IMR-90 (cell line): ENCODE measurements at regions not wholly inside any gene's neighbourhood (a gene's known extent, or its start where the extent isn't known, plus 50 kb on each side); places are given as distances from the start of the nearest gene placed in this dataset.

Experiments used
- ATAC-seq: fragments of 200-7000 bp; cut with Tn5 transposase; 2 replicates; pipeline ENCODE4 v1.9.1; 2020; ENCODE audit warnings: low read depth, mild to moderate bottlenecking, moderate library complexity
- BruUV-seq: library from RNA; stranded (reverse); fragments of 400-500 nt; replicated peaks from 2 replicates; lab custom pipeline; 2021; lab: Mats Ljungman, UMichigan
- CTCF ChIA-PET: fragments of 300-600 bp; formaldehyde crosslinking; extraction: SDS; loops from one replicate; lab custom pipeline; 2021; ENCODE audit warnings: antibody characterized with exemption; lab: Yijun Ruan, JAX
- POLR2A ChIA-PET: fragments of 300-600 bp; sonication (Branson Sonifier 250); formaldehyde crosslinking; loops from one replicate; lab custom pipeline; 2022; ENCODE audit warnings: antibody characterized with exemption; ENCODE audit not compliant: unreplicated experiment; lab: Charles Lee
- DNase-seq: peaks from one replicate; pipeline ENCODE4 v3.0.0; 2013
- H2AFZ ChIP-seq: replicated peaks from 2 replicates; pipeline ENCODE3; 2013; ENCODE audit warnings: low read length, mild to moderate bottlenecking; ENCODE audit not compliant: poor library complexity
- H2AK5ac ChIP-seq: 2 replicates; pipeline ENCODE4 v1.6.1; 2013; ENCODE audit warnings: low read depth, low read length, inconsistent platforms
- H2AK9ac ChIP-seq: replicated peaks from 2 replicates; pipeline ENCODE3; 2013; ENCODE audit warnings: mild to moderate bottlenecking, low read depth, low read length, moderate library complexity; ENCODE audit not compliant: poor library complexity
- H2BK120ac ChIP-seq: 2 replicates; pipeline ENCODE4 v1.6.1; 2013; ENCODE audit warnings: low read depth, low read length, inconsistent platforms
- H2BK15ac ChIP-seq: 3 replicates; pipeline ENCODE4 v1.6.1; 2013; ENCODE audit warnings: low read depth, low read length, inconsistent platforms
- H2BK20ac ChIP-seq: 2 replicates; pipeline ENCODE4 v1.6.1; 2013; ENCODE audit warnings: low read depth, mild to moderate bottlenecking, inconsistent platforms, low read length, moderate library complexity
- H2BK5ac ChIP-seq: 2 replicates; pipeline ENCODE4 v1.6.1; 2013; ENCODE audit warnings: mild to moderate bottlenecking, low read depth, low read length, inconsistent platforms; ENCODE audit not compliant: poor library complexity, severe bottlenecking
- H3K14ac ChIP-seq: replicated peaks from 2 replicates; pipeline ENCODE4 v1.6.1; 2013; ENCODE audit warnings: low read depth, low read length, inconsistent platforms
- H3K18ac ChIP-seq: 2 replicates; pipeline ENCODE4 v1.6.1; 2013; ENCODE audit warnings: low read depth, low read length, control low read depth
- H3K23ac ChIP-seq: 2 replicates; pipeline ENCODE4 v1.6.1; 2013; ENCODE audit warnings: low read depth, low read length, inconsistent platforms
- H3K27ac ChIP-seq: 2 replicates; pipeline ENCODE4 v1.5.1; 2013; ENCODE audit warnings: mild to moderate bottlenecking, control low read depth, low read length; ENCODE audit not compliant: insufficient read depth
- H3K27me3 ChIP-seq: 2 replicates; pipeline ENCODE4 v1.6.1; 2013; ENCODE audit warnings: low read length; ENCODE audit not compliant: control insufficient read depth, insufficient read depth
- H3K36me3 ChIP-seq: 2 replicates; pipeline ENCODE4 v1.6.1; 2013; ENCODE audit warnings: low read length, mixed read lengths; ENCODE audit not compliant: control insufficient read depth, insufficient read depth
- H3K4ac ChIP-seq: 2 replicates; pipeline ENCODE4 v1.6.1; 2013; ENCODE audit warnings: low read depth, low read length, inconsistent platforms
- H3K4me1 ChIP-seq: 2 replicates; pipeline ENCODE4 v1.6.1; 2013; ENCODE audit warnings: low read length, mixed read lengths; ENCODE audit not compliant: control insufficient read depth, insufficient read depth
- H3K4me2 ChIP-seq: 2 replicates; pipeline ENCODE4 v1.6.1; 2013; ENCODE audit warnings: low read depth, mild to moderate bottlenecking, control low read depth, low read length, moderate library complexity
- H3K4me3 ChIP-seq: 2 replicates; pipeline ENCODE4 v1.5.1; 2013; ENCODE audit warnings: low read depth, mild to moderate bottlenecking, control low read depth, low read length, moderate library complexity; ENCODE audit not compliant: insufficient read depth
- H3K56ac ChIP-seq: 2 replicates; pipeline ENCODE4 v1.6.1; 2013; ENCODE audit warnings: low read length, inconsistent platforms; ENCODE audit not compliant: insufficient read depth; ENCODE audit errors: extremely low read depth
- H3K79me1 ChIP-seq, 2 experiments: 2 replicates each; pipeline ENCODE4 v1.6.1; 2013; ENCODE audit warnings: low read length in 2 of 2, inconsistent platforms in 1 of 2, low read depth in 1 of 2
- H3K9ac ChIP-seq: 2 replicates; pipeline ENCODE4 v1.6.1; 2013; ENCODE audit warnings: low read depth, low read length, control low read depth
- H3K9me1 ChIP-seq: 2 replicates; pipeline ENCODE4 v1.6.1; 2013; ENCODE audit warnings: low read length, inconsistent platforms; ENCODE audit not compliant: insufficient read depth
- H3K9me3 ChIP-seq: 2 replicates; pipeline ENCODE4 v1.6.1; 2013; ENCODE audit warnings: low read length; ENCODE audit not compliant: control insufficient read depth, insufficient read depth
- H4K20me1 ChIP-seq: 2 replicates; pipeline ENCODE4 v1.6.1; 2013; ENCODE audit warnings: low read length, inconsistent platforms; ENCODE audit not compliant: insufficient read depth
- H4K5ac ChIP-seq: 2 replicates; pipeline ENCODE4 v1.6.1; 2013; ENCODE audit warnings: mild to moderate bottlenecking, low read depth, low read length, control low read depth
- H4K8ac ChIP-seq, 2 experiments: 2 replicates each; pipeline ENCODE4 v1.6.1; 2013; ENCODE audit warnings: low read depth in 2 of 2, low read length in 2 of 2, control low read depth in 1 of 2, inconsistent platforms in 1 of 2
- H4K91ac ChIP-seq: 2 replicates; pipeline ENCODE4 v1.6.1; 2013; ENCODE audit warnings: low read depth, low read length, inconsistent platforms; ENCODE audit not compliant: insufficient read depth
- BHLHE40 ChIP-seq: fragments of 150-350 bp; IDR thresholded peaks from 2 replicates; pipeline ENCODE4 v1.6.1; 2016; ENCODE audit warnings: mild to moderate bottlenecking, low read depth, low read length
- CEBPB ChIP-seq: IDR thresholded peaks from 2 replicates; pipeline ENCODE4 v1.6.1; 2012; ENCODE audit warnings: low read depth, low read length, improper control_type of control experiment
- CHD1 ChIP-seq: IDR thresholded peaks from 2 replicates; pipeline ENCODE4 v1.6.1; 2012; ENCODE audit warnings: low read depth, low read length, improper control_type of control experiment
- FOS ChIP-seq: fragments of 150-350 bp; IDR thresholded peaks from 2 replicates; pipeline ENCODE4 v1.6.1; 2016; ENCODE audit warnings: low read depth, low read length
- MAFK ChIP-seq: IDR thresholded peaks from 2 replicates; pipeline ENCODE4 v1.6.1; 2012; ENCODE audit warnings: low read depth, low read length, improper control_type of control experiment
- MAZ ChIP-seq: IDR thresholded peaks from 2 replicates; pipeline ENCODE4 v1.6.1; 2012; ENCODE audit warnings: low read depth, mild to moderate bottlenecking, low read length, improper control_type of control experiment, moderate library complexity, borderline replicate concordance
- MXI1 ChIP-seq: IDR thresholded peaks from 2 replicates; pipeline ENCODE4 v1.6.1; 2012; ENCODE audit warnings: low read depth, mild to moderate bottlenecking, low read length, moderate library complexity, borderline replicate concordance
- NFE2L2 ChIP-seq: fragments of 150-350 bp; IDR thresholded peaks from 2 replicates; pipeline ENCODE4 v1.6.1; 2016; ENCODE audit warnings: low read depth, mild to moderate bottlenecking, low read length
- POLR2A ChIP-seq: IDR thresholded peaks from 2 replicates; pipeline ENCODE4 v1.6.1; 2012; ENCODE audit warnings: mild to moderate bottlenecking, low read depth, low read length
- RAD21 ChIP-seq: IDR thresholded peaks from 2 replicates; pipeline ENCODE4 v1.6.1; 2012; ENCODE audit warnings: low read length, improper control_type of control experiment
- RCOR1 ChIP-seq: IDR thresholded peaks from 2 replicates; pipeline ENCODE4 v1.6.1; 2012; ENCODE audit warnings: mild to moderate bottlenecking, low read length, improper control_type of control experiment; ENCODE audit not compliant: insufficient replicate concordance
- RFX5 ChIP-seq: IDR thresholded peaks from 2 replicates; pipeline ENCODE4 v1.8.0; 2012; ENCODE audit warnings: low read depth, mild to moderate bottlenecking, low read length, moderate library complexity
- SMC3 ChIP-seq: fragments of 150-350 bp; IDR thresholded peaks from 2 replicates; pipeline ENCODE4 v1.6.1; 2016; ENCODE audit warnings: low read depth, mild to moderate bottlenecking, antibody characterized with exemption, low read length, moderate library complexity
- WGBS, 2 experiments: methylation state at CpG; one replicate each; pipeline versions ENCODE4 v1.1.5 to v1.1.7; 2013; ENCODE audit warnings: missing lambda C conversion rate in 2 of 2; ENCODE audit not compliant: insufficient read length in 1 of 2; ENCODE audit errors: extremely low coverage in 2 of 2; 5-methylcytosine and 5-hydroxymethylcytosine counted together
- dilution Hi-C: fragments of 300-500 bp; cut with HindIII; formaldehyde crosslinking; loops from one replicate; pipeline ENCODE4 v1.14.3; 2018; ENCODE audit warnings: low sequenced_read_pairs; ENCODE audit not compliant: unreplicated experiment
- in situ Hi-C: fragments of 300-500 bp; cut with MboI; formaldehyde crosslinking; loops from 3 replicates; pipeline ENCODE4 v1.14.3; 2019; ENCODE audit warnings: low sequenced_read_pairs, inconsistent platforms, mixed read lengths
- intact Hi-C: fragments of 100-400 bp; cut with micrococcal nuclease; formaldehyde crosslinking; loops from 2 replicates; pipeline ENCODE4 v1.10.0; 2022
- TF ChIP-seq, protein P1 (sequence below): conservative IDR thresholded peaks from 2 replicates; pipeline ENCODE4 v1.5.1; 2012; ENCODE audit warnings: mild to moderate bottlenecking, low read depth, low read length, improper control_type of control experiment
- TF ChIP-seq, protein P2 (sequence below): fragments of 150-350 bp; IDR thresholded peaks from 2 replicates; pipeline ENCODE4 v1.6.1; 2017; ENCODE audit warnings: mild to moderate bottlenecking, antibody characterized with exemption, low read length, low read depth
- TF ChIP-seq, protein P3 (sequence below): fragments of 150-350 bp; IDR thresholded peaks from 2 replicates; pipeline ENCODE4 v1.6.1; 2016; ENCODE audit warnings: low read depth, mild to moderate bottlenecking, low read length, moderate library complexity, borderline replicate concordance

DNA sequence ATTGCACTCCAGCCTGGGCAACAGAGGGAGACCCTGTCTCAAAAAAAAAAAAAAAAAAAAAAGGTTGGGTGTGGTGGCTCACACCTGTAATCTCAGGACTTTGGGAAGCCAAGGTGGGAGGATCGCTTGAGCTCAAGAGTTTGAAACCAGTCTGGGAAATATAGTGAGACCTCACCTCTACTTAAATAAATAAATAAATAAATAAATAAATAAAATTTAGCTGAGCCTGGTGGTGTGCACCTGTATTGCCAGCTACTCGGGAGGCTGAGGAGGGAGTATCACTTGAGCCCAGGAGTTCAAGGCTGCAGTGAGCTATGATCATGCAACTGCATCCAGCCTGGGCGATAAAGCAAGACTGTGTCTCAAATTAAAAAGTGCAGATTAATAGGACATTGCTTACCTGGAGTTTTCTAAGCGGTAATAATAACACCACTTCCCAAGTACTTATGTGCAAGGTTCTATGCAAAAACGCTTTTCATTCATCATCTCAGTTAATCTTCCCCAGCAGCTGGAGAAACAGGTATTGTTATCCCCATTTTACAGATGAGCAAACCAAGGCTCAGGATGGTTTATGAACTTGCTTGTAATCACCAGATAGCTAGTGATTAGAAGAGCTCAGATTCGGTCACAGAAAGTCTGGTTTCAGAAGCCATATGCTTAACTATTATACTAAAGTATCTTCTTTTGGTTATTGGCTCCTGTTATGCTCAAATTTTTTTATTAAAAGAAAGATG is 196.5 kb upstream of the MKLN1 start:
- H3K9me1 ChIP-seq = no peaks in the 10 kb centered on the region
- H3K4me2 ChIP-seq = no peak overlapping the region
- H3K14ac ChIP-seq = no peak overlapping the region
- H2AK9ac ChIP-seq = no peak overlapping the region
- no peak overlapping the region for H4K5ac ChIP-seq
- DNase-seq (no peak), ATAC-seq (no peak)
- intact Hi-C loops (no loop called here), dilution Hi-C loops (no loop called here), in situ Hi-C loops (no loop called here)
- no peak overlapping the region for H3K18ac ChIP-seq
- H2BK15ac ChIP-seq = no peak overlapping the region
- WGBS, 2 experiments = no CpG with 5 or more reads among the region's 6 CpGs
- no peak overlapping the region for H2BK20ac ChIP-seq
- no peaks in the 10 kb centered on the region for H3K36me3 ChIP-seq
- no peak overlapping the region for H3K23ac ChIP-seq
- no peak overlapping the region for H3K4me3 ChIP-seq
- no peak overlapping the region for H2AFZ ChIP-seq
- POLR2A ChIA-PET = no interaction called here
- H2BK5ac ChIP-seq = no peak overlapping the region
- no peaks in the 10 kb centered on the region for H3K9me3 ChIP-seq
- BruUV-seq = no TSS peak
- H4K20me1 ChIP-seq = no peaks in the 10 kb centered on the region
- no peak overlapping the region for H2BK120ac ChIP-seq
- no peaks in the 10 kb centered on the region for H3K79me1 ChIP-seq
- peaks cover 2% of the 10 kb centered on the region; the same call in 1 of the 2 replicates for H3K4me1 ChIP-seq
- no peak overlapping the region for H3K27ac ChIP-seq
- no peak overlapping the region for H3K56ac ChIP-seq
- no peak overlapping the region for H3K9ac ChIP-seq
- no peak overlapping the region for H4K91ac ChIP-seq
- no peak overlapping the region for H4K8ac ChIP-seq
- no peak overlapping the region for H3K4ac ChIP-seq
- H2AK5ac ChIP-seq = no peak overlapping the region
- TF ChIP-seq FOS = no peak
- TF ChIP-seq CEBPB = no peak
- no peak for TF ChIP-seq MXI1
- no peak for TF ChIP-seq MAFK
- TF ChIP-seq BHLHE40 = no peak
- TF ChIP-seq, protein P1, sequence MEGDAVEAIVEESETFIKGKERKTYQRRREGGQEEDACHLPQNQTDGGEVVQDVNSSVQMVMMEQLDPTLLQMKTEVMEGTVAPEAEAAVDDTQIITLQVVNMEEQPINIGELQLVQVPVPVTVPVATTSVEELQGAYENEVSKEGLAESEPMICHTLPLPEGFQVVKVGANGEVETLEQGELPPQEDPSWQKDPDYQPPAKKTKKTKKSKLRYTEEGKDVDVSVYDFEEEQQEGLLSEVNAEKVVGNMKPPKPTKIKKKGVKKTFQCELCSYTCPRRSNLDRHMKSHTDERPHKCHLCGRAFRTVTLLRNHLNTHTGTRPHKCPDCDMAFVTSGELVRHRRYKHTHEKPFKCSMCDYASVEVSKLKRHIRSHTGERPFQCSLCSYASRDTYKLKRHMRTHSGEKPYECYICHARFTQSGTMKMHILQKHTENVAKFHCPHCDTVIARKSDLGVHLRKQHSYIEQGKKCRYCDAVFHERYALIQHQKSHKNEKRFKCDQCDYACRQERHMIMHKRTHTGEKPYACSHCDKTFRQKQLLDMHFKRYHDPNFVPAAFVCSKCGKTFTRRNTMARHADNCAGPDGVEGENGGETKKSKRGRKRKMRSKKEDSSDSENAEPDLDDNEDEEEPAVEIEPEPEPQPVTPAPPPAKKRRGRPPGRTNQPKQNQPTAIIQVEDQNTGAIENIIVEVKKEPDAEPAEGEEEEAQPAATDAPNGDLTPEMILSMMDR = no peak
- TF ChIP-seq NFE2L2 = no peak
- TF ChIP-seq RCOR1 = no peak
- TF ChIP-seq SMC3 = no peak
- TF ChIP-seq POLR2A = no peak
- no peak for TF ChIP-seq RAD21
- no peak for TF ChIP-seq RFX5
- TF ChIP-seq, protein P2, sequence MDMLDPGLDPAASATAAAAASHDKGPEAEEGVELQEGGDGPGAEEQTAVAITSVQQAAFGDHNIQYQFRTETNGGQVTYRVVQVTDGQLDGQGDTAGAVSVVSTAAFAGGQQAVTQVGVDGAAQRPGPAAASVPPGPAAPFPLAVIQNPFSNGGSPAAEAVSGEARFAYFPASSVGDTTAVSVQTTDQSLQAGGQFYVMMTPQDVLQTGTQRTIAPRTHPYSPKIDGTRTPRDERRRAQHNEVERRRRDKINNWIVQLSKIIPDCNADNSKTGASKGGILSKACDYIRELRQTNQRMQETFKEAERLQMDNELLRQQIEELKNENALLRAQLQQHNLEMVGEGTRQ = no peak
- TF ChIP-seq MAZ = no peak
- TF ChIP-seq, protein P3, sequence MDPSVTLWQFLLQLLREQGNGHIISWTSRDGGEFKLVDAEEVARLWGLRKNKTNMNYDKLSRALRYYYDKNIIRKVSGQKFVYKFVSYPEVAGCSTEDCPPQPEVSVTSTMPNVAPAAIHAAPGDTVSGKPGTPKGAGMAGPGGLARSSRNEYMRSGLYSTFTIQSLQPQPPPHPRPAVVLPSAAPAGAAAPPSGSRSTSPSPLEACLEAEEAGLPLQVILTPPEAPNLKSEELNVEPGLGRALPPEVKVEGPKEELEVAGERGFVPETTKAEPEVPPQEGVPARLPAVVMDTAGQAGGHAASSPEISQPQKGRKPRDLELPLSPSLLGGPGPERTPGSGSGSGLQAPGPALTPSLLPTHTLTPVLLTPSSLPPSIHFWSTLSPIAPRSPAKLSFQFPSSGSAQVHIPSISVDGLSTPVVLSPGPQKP = no peak
- TF ChIP-seq CHD1 = no peak
- CTCF ChIA-PET = interaction anchor here (0.7 kb wide), 1 partner anchor 20 kb away, joined by 3 read pairs; no protein-coding TSS in a partner anchor
- H3K27me3 ChIP-seq = no peaks in the 10 kb centered on the region; the same call in 1 of the 2 replicates
